ENCODE measurements at regions not wholly inside any gene's neighbourhood (a gene's known extent, or its start where the extent isn't known, plus 50 kb on each side); places are given as distances from the start of the nearest gene placed in this dataset.

DNA sequence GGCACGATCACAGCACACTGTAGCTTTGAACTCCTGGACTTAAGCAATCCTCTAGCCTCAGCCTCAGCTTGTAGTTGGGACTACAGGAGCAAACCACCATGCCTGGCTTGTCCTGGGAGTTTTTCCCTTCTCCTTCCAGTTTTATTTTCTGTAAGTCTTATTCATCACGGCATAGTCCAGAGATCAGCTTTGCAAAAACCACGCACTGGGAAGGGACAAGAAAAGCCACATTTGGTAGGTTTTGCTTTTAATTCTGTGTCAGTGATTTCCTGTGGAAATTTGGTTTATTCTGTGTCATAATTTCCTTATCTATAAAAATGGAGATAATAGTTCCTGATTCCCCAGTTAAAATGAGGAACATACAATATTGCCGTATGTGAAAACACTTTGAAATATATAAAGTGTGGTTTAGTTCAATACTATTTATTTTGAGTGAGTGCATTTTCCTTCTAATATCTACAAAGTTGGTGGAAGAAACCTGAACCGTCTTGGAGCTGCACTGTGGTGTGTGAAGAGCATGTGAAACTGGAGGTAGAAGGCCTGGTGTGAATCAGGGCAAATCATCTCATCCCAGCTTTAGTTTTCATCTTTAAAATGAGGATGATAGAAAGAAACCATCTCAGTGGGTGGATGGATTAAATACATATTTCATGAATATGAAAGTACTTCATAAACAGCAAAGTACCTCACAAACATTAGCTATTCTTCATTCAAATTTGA, 92.8 kb upstream of the ELL2 start:
- no peaks in the 10 kb centered on the region for H3K27me3 ChIP-seq
- TF ChIP-seq POLR2A (IDR thresholded peaks at IDR 0.05) = no peak
- TF ChIP-seq, protein P1, sequence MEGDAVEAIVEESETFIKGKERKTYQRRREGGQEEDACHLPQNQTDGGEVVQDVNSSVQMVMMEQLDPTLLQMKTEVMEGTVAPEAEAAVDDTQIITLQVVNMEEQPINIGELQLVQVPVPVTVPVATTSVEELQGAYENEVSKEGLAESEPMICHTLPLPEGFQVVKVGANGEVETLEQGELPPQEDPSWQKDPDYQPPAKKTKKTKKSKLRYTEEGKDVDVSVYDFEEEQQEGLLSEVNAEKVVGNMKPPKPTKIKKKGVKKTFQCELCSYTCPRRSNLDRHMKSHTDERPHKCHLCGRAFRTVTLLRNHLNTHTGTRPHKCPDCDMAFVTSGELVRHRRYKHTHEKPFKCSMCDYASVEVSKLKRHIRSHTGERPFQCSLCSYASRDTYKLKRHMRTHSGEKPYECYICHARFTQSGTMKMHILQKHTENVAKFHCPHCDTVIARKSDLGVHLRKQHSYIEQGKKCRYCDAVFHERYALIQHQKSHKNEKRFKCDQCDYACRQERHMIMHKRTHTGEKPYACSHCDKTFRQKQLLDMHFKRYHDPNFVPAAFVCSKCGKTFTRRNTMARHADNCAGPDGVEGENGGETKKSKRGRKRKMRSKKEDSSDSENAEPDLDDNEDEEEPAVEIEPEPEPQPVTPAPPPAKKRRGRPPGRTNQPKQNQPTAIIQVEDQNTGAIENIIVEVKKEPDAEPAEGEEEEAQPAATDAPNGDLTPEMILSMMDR (IDR thresholded peaks at IDR 0.05) = no peak
- H3K27ac ChIP-seq = no peak overlapping the region
- no peaks in the 10 kb centered on the region for H3K9me3 ChIP-seq
- H3K4me1 ChIP-seq = no peaks in the 10 kb centered on the region
- no peak for DNase-seq
- H3K36me3 ChIP-seq = no peaks in the 10 kb centered on the region
- no peak overlapping the region for H3K4me3 ChIP-seq

DNA sequence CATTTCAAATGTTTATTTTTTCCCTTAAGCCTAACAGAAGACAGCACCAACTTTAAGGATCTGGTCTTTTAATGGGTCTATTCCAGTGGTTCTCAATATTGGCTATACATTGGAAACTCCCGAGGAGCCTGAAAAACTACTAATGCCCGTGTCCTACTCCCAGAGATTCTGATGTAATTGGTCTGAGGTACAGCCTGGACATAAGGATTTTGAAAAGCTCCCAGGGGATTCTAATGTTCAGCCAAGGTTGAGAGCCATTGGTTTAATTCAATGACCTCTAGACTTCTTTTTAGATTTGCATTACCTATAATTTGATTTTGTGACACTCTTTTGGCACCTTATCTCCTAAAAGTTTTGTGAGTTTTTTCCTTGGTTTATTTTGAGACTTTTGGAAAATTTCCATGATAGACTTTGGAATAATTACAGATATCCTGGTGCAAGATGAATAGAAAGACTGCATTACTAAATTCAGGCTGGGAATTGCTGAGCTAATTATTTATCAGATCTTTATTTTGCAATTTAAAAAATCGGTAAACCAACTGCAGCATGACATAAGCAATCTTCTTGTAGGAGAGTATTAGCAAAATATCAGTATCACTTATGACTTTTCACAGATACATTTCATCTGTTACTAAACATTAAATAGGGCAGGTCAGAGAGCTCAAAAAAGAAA, 91.5 kb upstream of the ELL2 start:
- no peak for TF ChIP-seq POLR2A (IDR thresholded peaks at IDR 0.05)
- Histone ChIP-seq H3K27me3 (no peaks in the 10 kb centered on the region), H3K9me3 (no peaks in the 10 kb centered on the region), H3K4me3 (no peak overlapping the region), H3K4me1 (peaks cover 0 to 5% (median 0%) of the 10 kb centered on the region in 4 donors), H3K36me3 (no peaks in the 10 kb centered on the region), H3K27ac (no peak overlapping the region)
- DNase-seq = no peak

DNA sequence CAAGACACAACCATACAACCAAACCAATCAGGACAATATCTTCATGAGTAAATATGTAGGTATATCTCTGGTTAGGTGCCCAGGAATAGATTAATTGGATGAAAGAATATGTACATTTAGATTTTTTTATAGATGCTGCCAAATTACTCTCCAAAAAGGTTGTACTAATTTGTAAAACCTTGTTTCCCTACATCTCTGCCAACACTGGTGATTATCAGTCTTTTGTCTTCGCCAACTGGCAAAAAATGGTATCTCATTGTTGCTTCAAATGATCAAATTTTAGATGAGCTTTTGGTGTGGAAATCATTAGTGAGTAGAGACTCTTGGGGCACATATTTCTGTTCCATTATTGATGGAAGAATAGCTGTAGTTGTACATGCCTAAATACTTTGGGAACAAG, 90.7 kb upstream of the ELL2 start:
- H3K9me3 ChIP-seq = no peaks in the 10 kb centered on the region
- H3K36me3 ChIP-seq = no peaks in the 10 kb centered on the region
- TF ChIP-seq, protein P1 (IDR thresholded peaks at IDR 0.05) = no peak
- TF ChIP-seq POLR2A (IDR thresholded peaks at IDR 0.05) = no peak
- no peak overlapping the region for H3K27ac ChIP-seq
- DNase-seq = no peak
- no peaks in the 10 kb centered on the region for H3K27me3 ChIP-seq
- H3K4me3 ChIP-seq = no peak overlapping the region
- peaks cover 0 to 5% (median 0%) of the 10 kb centered on the region in 4 donors for H3K4me1 ChIP-seq

DNA sequence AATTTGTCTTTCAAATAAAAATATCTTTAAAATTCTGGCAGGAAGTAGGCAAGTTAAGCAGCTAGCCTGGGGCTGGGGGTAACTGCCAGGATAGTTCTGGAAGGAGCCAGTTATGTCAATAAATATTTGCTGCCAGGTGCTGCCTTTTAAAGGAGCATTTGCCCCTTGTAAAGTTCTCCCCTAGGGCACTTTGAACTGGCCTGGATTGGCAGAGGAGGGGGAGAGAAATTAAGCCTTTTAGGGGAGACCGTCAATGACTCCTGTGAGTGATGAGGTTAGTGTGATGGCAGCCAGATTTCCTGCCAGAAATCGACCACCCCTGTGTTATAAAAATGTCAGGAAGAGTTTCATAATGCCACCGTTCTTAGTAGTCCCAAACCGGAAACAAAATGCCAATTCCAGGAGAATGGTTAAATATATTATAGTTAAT, 89.8 kb upstream of the ELL2 start:
- TF ChIP-seq POLR2A (IDR thresholded peaks at IDR 0.05) = no peak
- TF ChIP-seq, protein P1 (IDR thresholded peaks at IDR 0.05) = no peak
- no peaks in the 10 kb centered on the region for H3K36me3 ChIP-seq
- no peak overlapping the region for H3K27ac ChIP-seq
- peaks cover 0 to 5% (median 0%) of the 10 kb centered on the region in 4 donors for H3K4me1 ChIP-seq
- no peak overlapping the region for H3K4me3 ChIP-seq
- DNase-seq = no peak
- no peaks in the 10 kb centered on the region for H3K27me3 ChIP-seq
- no peaks in the 10 kb centered on the region for H3K9me3 ChIP-seq

DNA sequence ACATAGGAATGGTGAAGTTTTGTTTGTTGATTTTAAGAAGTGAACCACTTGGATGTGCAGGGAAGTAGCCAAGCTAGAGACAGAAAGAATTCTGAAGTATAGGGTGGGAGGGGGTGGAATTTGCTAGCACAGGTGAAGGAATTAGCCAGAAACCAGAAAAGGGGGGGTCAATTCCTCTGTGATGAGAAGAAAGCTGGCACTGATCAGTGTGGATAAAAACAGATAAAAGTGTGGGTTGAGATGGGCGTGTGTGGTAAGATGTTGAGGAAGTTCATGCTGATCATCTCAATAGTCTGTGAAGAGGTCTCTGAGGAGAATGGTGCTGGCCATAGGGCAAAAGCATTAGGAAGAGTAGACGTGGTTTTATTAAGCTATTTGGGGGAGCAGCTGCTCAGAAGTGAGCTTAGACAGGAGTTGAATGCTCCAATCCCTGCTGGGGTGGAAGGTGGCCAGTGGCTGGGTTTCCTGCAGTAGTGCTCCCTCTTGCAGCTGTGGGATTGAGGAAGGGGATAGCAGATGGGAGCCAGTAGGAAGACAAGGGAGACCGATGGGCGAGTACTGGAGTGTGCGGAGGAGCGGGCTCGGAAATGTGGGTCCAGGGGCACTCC, 88.7 kb upstream of the ELL2 start:
- H3K36me3 ChIP-seq = no peaks in the 10 kb centered on the region
- no peak overlapping the region for H3K27ac ChIP-seq
- H3K4me3 ChIP-seq = no peak overlapping the region
- no peaks in the 10 kb centered on the region for H3K27me3 ChIP-seq
- peaks cover 0 to 5% (median 0%) of the 10 kb centered on the region in 4 donors for H3K4me1 ChIP-seq
- no peak for TF ChIP-seq POLR2A (IDR thresholded peaks at IDR 0.05)
- TF ChIP-seq, protein P1 (IDR thresholded peaks at IDR 0.05) = no peak
- no peak for DNase-seq
- H3K9me3 ChIP-seq = no peaks in the 10 kb centered on the region
